ENCODE measurements at regions not wholly inside any gene's neighbourhood (a gene's known extent, or its start where the extent isn't known, plus 50 kb on each side); places are given as distances from the start of the nearest gene placed in this dataset.
"Not testable (repeated sequence)": the region's sequence is repeated elsewhere in the genome, so short reads cannot be mapped to it uniquely, and the experiment has no call there.

GRCh38 chr6:80535914-80536565, 429.6 kb downstream of the BCKDHB start:
- no peak for DNase-seq

GRCh38 chr6:80531681-80532619, 425.5 kb downstream of the BCKDHB start:
- no peak for DNase-seq

- no peak for DNase-seq
Measured at GRCh38 chr6:80530103-80530502, 423.6 kb downstream of the BCKDHB start.

- no peak for DNase-seq
Measured at GRCh38 chr6:80528115-80528514, 421.6 kb downstream of the BCKDHB start.

GRCh38 chr6:80527552-80528052, 421.1 kb downstream of the BCKDHB start:
- no peak for DNase-seq

- DNase-seq, result no peak
Measured at GRCh38 chr6:80523531-80523997, 417.1 kb downstream of the BCKDHB start.

- no peak for DNase-seq
Measured at GRCh38 chr6:80523010-80523409, 416.5 kb downstream of the BCKDHB start.

GRCh38 chr6:80522576-80522975, 416.1 kb downstream of the BCKDHB start:
- DNase-seq, result no peak

GRCh38 chr6:80519811-80520594, 413.5 kb downstream of the BCKDHB start:
- no peak for DNase-seq

- no peak for DNase-seq
Measured at GRCh38 chr6:80517525-80517924, 411.1 kb downstream of the BCKDHB start.

- DNase-seq, result not testable (repeated sequence)
Measured at GRCh38 chr6:80510521-80510920, 404.1 kb downstream of the BCKDHB start.

- DNase-seq, result no peak
Measured at GRCh38 chr6:80508885-80509630, 402.6 kb downstream of the BCKDHB start.

GRCh38 chr6:80504882-80505281, 398.4 kb downstream of the BCKDHB start:
- no peak for DNase-seq

GRCh38 chr6:80503660-80504059, 397.2 kb downstream of the BCKDHB start:
- DNase-seq, result no peak

- DNase-seq, result no peak
Measured at GRCh38 chr6:80502871-80503270, 396.4 kb downstream of the BCKDHB start.

- no peak for DNase-seq
Measured at GRCh38 chr6:80501636-80502035, 395.2 kb downstream of the BCKDHB start.

- DNase-seq, result not testable (repeated sequence)
Measured at GRCh38 chr6:80497696-80498486, 391.4 kb downstream of the BCKDHB start.

- no peak for DNase-seq
Measured at GRCh38 chr6:80489911-80490635, 383.6 kb downstream of the BCKDHB start.

- no peak for DNase-seq
Measured at GRCh38 chr6:80488190-80488589, 381.7 kb downstream of the BCKDHB start.

GRCh38 chr6:80485494-80485893, 379.0 kb downstream of the BCKDHB start:
- DNase-seq, result not testable (repeated sequence)

- DNase-seq, result no peak
Measured at GRCh38 chr6:80482056-80482455, 375.6 kb downstream of the BCKDHB start.

Data from CD4-positive, alpha-beta T cell treated with Interleukin-10 for 1 hour (primary cell).